ENCODE measurements at regions not wholly inside any gene's neighbourhood (a gene's known extent, or its start where the extent isn't known, plus 50 kb on each side); places are given as distances from the start of the nearest gene placed in this dataset.

DNA sequence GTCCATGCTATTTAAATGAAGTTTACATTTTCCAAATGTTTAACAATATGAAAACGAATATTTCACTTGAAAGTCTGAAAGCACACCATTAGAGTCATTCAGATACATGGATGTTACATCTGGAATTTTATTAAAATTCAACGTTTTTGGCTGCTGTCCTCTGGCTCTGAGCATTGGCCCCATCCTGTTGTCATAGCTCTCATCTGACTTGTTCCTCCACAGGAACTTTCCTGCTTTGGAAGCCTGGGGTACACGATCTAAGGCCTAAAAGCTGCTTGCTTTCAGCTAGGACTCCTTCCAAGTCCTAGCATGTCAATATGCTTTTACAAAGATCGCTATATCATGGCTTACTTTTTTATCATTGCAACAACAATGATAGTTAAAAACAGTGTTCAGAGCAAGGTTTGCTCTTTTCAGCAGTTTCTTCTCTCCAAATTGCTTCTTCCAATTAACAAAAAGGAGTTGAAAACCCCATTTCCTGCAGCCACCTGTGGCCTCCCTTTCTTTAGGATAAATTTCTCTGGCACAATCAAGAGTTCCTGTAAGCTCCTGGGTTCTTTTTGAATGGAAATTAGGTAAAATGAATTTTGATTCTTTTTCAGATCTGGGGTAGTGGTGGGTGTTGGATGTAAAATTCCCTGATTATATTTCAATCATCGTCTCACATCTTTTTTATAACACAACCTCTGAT is 413.4 kb upstream of the AGA start:
- DNase-seq: peak; percentile 17
- Histone ChIP-seq H3K27me3 (ENCODE audit: control insufficient read depth, insufficient read depth, low read length) (no peaks in the 10 kb centered on the region), H3K4me3 (ENCODE audit: insufficient read depth, low read depth, low read length) (no peak overlapping the region), H3K36me3 (replicated peaks; ENCODE audit: control insufficient read depth, insufficient read depth, low read length) (no peaks in the 10 kb centered on the region)

DNA sequence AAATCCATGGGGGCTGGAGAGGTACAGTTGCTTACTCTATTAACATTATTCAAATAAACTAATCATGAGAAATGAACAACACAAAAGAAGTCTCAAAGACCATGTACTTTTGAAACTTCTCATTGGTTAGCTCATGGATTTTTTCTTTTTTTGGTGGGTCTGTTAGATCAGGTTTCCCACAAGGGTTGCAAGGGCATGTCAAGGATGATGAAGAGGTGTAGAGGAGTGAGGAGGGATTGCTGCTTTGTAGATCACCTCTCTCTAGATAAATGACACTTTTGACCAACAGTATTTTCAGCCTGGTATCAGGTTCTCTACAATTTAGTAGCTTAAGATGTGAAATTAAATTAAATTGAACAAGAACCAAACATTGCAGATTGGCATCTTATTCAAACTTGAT is 417.9 kb upstream of the AGA start:
- H3K36me3 ChIP-seq (replicated peaks; ENCODE audit: control insufficient read depth, insufficient read depth, low read length): no peaks in the 10 kb centered on the region
- no peak overlapping the region for H3K4me3 ChIP-seq (ENCODE audit: insufficient read depth, low read depth, low read length)
- H3K27me3 ChIP-seq (ENCODE audit: control insufficient read depth, insufficient read depth, low read length): no peaks in the 10 kb centered on the region
- no peak for DNase-seq

DNA sequence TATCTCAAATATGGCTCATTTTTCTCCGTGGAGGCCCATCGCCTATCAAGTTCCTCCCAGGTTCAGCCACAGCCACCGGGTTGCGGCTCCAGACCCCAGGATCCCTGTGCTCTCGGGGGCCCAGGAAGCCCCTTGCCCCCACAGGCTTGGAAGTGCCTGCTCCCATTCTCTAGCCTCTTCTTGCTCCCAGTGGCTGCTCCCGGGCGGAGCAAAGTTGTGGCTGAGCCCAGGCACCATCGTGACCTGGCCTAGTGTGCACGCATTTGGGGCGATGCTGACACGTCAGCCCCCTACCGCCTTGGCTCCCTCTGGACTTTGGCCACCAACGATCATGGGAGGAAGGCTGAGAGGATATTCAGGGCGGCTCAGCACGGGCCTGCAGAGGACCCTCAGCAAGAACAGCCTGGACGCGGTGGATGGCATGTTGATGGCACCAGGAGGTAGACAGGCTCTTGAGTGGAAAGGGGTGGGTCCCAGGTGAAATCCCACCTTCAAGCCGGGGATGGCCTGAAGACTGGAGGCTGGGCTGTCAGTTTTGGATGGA is 419.4 kb upstream of the AGA start:
- Histone ChIP-seq H3K36me3 (replicated peaks; ENCODE audit: control insufficient read depth, insufficient read depth, low read length) (no peaks in the 10 kb centered on the region), H3K27me3 (ENCODE audit: control insufficient read depth, insufficient read depth, low read length) (no peaks in the 10 kb centered on the region), H3K4me3 (ENCODE audit: insufficient read depth, low read depth, low read length) (no peak overlapping the region)
- DNase-seq: no peak

GRCh38 chr4:177862541-177863176 is 420.4 kb upstream of the AGA start:
- DNase-seq: no peak
- no peak overlapping the region for H3K4me3 ChIP-seq (ENCODE audit: insufficient read depth, low read depth, low read length)
- H3K36me3 ChIP-seq (replicated peaks; ENCODE audit: control insufficient read depth, insufficient read depth, low read length): no peaks in the 10 kb centered on the region
- H3K27me3 ChIP-seq (ENCODE audit: control insufficient read depth, insufficient read depth, low read length): no peaks in the 10 kb centered on the region

DNA sequence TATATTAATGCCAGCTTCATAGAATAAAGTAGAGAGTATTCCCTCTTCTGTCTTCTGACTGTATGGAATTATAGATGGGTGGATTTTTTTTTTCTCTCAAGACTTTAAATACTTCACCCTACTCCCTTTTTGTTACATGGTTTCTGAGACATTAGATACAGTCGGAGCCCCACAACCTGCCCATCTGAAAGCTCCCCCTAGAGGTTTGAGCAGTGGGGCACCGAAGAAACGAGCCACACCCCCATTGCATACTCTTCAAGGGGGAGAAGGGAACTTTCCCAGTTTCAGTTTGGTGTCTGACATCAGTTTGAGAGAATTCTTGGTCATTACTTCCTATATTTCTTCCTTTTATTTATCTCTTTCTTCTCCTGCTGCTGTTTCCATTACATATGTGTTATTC is 437.6 kb upstream of the AGA start:
- H3K4me3 ChIP-seq (ENCODE audit: insufficient read depth, low read depth, low read length): no peak overlapping the region
- H3K36me3 ChIP-seq (replicated peaks; ENCODE audit: control insufficient read depth, insufficient read depth, low read length): no peaks in the 10 kb centered on the region
- no peaks in the 10 kb centered on the region for H3K27me3 ChIP-seq (ENCODE audit: control insufficient read depth, insufficient read depth, low read length)
- peak; percentile 46 for DNase-seq

GRCh38 chr4:177895136-177895535 is 452.9 kb upstream of the AGA start:
- no peak for DNase-seq
- Histone ChIP-seq H3K27me3 (ENCODE audit: control insufficient read depth, insufficient read depth, low read length) (no peaks in the 10 kb centered on the region), H3K4me3 (ENCODE audit: insufficient read depth, low read depth, low read length) (no peak overlapping the region), H3K36me3 (replicated peaks; ENCODE audit: control insufficient read depth, insufficient read depth, low read length) (no peaks in the 10 kb centered on the region)

- H3K36me3 ChIP-seq (replicated peaks; ENCODE audit: control insufficient read depth, insufficient read depth, low read length): no peaks in the 10 kb centered on the region
- no peak overlapping the region for H3K4me3 ChIP-seq (ENCODE audit: insufficient read depth, low read depth, low read length)
- H3K27me3 ChIP-seq (ENCODE audit: control insufficient read depth, insufficient read depth, low read length): no peaks in the 10 kb centered on the region
- DNase-seq: no peak
Observed at GRCh38 chr4:177901786-177902185, 459.5 kb upstream of the AGA start.

- DNase-seq: no peak
- no peaks in the 10 kb centered on the region for H3K27me3 ChIP-seq (ENCODE audit: control insufficient read depth, insufficient read depth, low read length)
- H3K4me3 ChIP-seq (ENCODE audit: insufficient read depth, low read depth, low read length): no peak overlapping the region
- no peaks in the 10 kb centered on the region for H3K36me3 ChIP-seq (replicated peaks; ENCODE audit: control insufficient read depth, insufficient read depth, low read length)
Observed at GRCh38 chr4:177902386-177902785, 460.1 kb upstream of the AGA start.

DNA sequence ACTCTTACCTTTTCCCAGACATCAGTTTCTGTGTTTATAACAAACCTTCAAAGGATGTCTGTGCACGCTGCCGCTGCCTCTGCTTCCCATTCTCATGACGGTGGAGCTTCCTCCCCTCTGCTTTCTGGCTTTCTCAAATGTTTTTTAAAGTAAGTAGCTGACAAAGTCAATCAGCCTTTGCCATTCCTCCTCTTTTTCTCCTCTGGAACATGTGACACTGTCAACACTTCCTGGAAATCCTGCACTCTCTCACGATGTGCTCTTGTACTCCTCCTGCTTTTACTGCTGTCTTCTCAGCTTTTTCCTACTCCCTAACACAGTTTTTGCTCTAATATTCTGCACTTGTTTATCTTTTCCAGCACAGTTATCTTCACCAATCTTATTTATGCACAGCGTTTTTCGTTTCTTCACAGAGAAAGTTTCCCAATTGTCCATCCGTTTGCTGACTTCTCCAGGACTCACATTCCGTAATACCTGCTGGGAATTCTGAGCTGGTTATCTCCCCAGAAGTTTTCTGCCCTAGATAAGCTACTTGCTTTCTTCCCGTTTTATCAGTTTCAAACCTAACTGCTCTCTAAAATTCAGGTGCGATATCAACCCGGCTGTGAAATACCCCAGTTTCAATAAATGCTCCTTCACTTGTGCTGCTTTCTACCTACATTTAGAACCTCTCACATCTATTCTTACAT is 465.6 kb upstream of the AGA start:
- no peak overlapping the region for H3K4me3 ChIP-seq (ENCODE audit: insufficient read depth, low read depth, low read length)
- H3K36me3 ChIP-seq (replicated peaks; ENCODE audit: control insufficient read depth, insufficient read depth, low read length): no peaks in the 10 kb centered on the region
- no peak for DNase-seq
- no peaks in the 10 kb centered on the region for H3K27me3 ChIP-seq (ENCODE audit: control insufficient read depth, insufficient read depth, low read length)

GRCh38 chr4:177921715-177922114 is 479.5 kb upstream of the AGA start:
- H3K4me3 ChIP-seq (ENCODE audit: insufficient read depth, low read depth, low read length): no peak overlapping the region
- no peaks in the 10 kb centered on the region for H3K36me3 ChIP-seq (replicated peaks; ENCODE audit: control insufficient read depth, insufficient read depth, low read length)
- DNase-seq: no peak
- no peaks in the 10 kb centered on the region for H3K27me3 ChIP-seq (ENCODE audit: control insufficient read depth, insufficient read depth, low read length)

DNA sequence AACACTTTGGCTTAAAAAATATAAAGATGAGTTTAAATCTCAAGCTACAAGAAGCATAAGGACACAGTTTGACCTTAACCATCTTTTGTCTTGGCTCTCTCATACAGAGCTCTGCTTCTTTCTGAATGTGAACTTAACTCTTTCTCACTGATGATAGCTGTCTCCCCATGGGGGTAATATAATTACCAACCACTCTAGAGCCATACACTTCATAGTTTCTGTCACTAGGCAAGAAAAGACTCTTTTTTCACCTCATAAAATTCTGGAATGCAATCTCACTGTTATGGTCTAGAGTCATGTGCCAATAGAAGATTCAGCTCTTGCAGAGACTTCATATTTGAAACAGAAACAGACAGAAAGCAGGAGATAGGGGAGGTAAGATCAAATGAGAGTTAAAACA is 481.7 kb upstream of the AGA start:
- Histone ChIP-seq H3K4me3 (ENCODE audit: insufficient read depth, low read depth, low read length) (no peak overlapping the region), H3K36me3 (replicated peaks; ENCODE audit: control insufficient read depth, insufficient read depth, low read length) (no peaks in the 10 kb centered on the region)

DNA sequence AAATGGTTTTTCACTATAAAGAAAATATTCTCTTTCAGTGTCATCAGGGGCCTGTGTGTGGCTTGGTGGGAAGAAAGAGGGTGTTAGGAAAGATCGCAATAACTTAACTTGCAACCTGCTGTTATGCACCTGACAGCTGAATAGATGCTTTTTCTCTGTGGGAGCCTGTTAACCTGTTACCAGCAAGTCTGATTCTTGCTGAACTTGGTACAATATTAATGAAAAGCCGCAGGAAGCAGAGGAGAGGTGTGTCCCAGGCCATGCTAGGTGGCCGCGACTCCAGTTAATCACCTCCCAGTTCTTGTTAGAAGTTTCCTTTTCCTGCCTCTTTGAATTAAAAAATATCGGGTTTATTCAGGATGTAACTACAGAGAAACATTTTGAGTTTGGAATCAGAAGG is 494.8 kb upstream of the AGA start:
- DNase-seq: no peak
- H3K27me3 ChIP-seq (ENCODE audit: control insufficient read depth, insufficient read depth, low read length): no peaks in the 10 kb centered on the region
- no peaks in the 10 kb centered on the region for H3K36me3 ChIP-seq (replicated peaks; ENCODE audit: control insufficient read depth, insufficient read depth, low read length)
- H3K4me3 ChIP-seq (ENCODE audit: insufficient read depth, low read depth, low read length): no peak overlapping the region

More for the DNA sequence above, 481.7 kb upstream of the AGA start:
- DNase-seq: no peak
- H3K27me3 ChIP-seq (ENCODE audit: control insufficient read depth, insufficient read depth, low read length): no peaks in the 10 kb centered on the region

DNA sequence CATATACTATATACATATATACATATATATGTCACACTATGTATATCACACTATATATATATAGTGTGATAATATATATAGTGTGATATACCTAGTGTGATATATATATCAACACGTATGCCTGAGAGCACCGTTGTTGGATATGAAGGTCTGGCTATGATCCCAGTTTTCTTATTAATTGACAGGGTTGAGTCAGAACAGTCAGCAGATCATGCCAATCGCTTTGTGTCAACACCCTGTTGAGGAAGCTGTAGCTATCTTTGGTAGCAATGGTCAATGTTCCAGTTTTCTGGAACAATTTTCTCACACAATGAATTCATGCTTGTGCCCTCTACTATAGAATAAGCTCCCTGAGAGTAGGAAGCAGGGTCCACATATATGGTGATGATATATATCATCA is 496.0 kb upstream of the AGA start:
- no peak for DNase-seq
- no peaks in the 10 kb centered on the region for H3K36me3 ChIP-seq (replicated peaks; ENCODE audit: control insufficient read depth, insufficient read depth, low read length)
- no peak overlapping the region for H3K4me3 ChIP-seq (ENCODE audit: insufficient read depth, low read depth, low read length)
- no peaks in the 10 kb centered on the region for H3K27me3 ChIP-seq (ENCODE audit: control insufficient read depth, insufficient read depth, low read length)

- no peaks in the 10 kb centered on the region for H3K27me3 ChIP-seq (ENCODE audit: control insufficient read depth, insufficient read depth, low read length)
- no peak for DNase-seq
- H3K36me3 ChIP-seq (replicated peaks; ENCODE audit: control insufficient read depth, insufficient read depth, low read length): no peaks in the 10 kb centered on the region
- no peak overlapping the region for H3K4me3 ChIP-seq (ENCODE audit: insufficient read depth, low read depth, low read length)
Observed at GRCh38 chr4:177945268-177945667, 503.0 kb upstream of the AGA start.

DNA sequence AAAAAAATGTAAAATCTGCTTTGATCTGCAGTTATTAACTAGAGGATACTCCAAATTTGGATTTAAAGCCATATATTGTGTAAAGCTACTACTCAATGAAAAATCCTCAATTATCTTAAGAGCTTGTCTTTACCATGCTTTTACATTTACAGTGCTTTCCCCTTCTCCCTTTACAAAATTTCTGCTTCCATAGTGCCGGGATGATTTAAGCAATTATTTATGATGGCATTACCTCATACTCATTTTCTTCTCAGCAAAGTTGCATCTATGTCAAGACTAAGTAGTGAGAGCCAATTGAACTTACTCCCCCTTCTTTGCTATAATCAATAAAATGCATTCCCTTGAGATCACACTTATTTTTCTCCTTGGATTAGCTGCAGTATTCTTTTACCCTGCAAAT is 505.4 kb upstream of the AGA start:
- Histone ChIP-seq H3K27me3 (ENCODE audit: control insufficient read depth, insufficient read depth, low read length) (no peaks in the 10 kb centered on the region), H3K4me3 (ENCODE audit: insufficient read depth, low read depth, low read length) (no peak overlapping the region), H3K36me3 (replicated peaks; ENCODE audit: control insufficient read depth, insufficient read depth, low read length) (no peaks in the 10 kb centered on the region)
- DNase-seq: no peak

Data from H7 (cell line).